ENCODE measurements at regions not wholly inside any gene's neighbourhood (a gene's known extent, or its start where the extent isn't known, plus 50 kb on each side); places are given as distances from the start of the nearest gene placed in this dataset.

GRCh38 chrX:116823677-116824076, 360.9 kb upstream of the CT83 start:
- no peak overlapping the region for H2AFZ ChIP-seq (ENCODE audit: low read length)
- H3K79me2 ChIP-seq (ENCODE audit: insufficient read depth, low read length), result no peaks in the 10 kb centered on the region; the same call in 1 of the 2 replicates
- H4K8ac ChIP-seq (replicated peaks; ENCODE audit: insufficient read length, low read depth, low read length), result no peak overlapping the region
- H3K4me3 Mint-ChIP-seq, result no peak overlapping the region
- no peak overlapping the region for H3K18ac ChIP-seq (ENCODE audit: insufficient read length, low read depth, low read length)
- H3K4me2 ChIP-seq (ENCODE audit: insufficient read depth, insufficient read length, low read length), result no peak overlapping the region
- no peak overlapping the region for H3K27ac Mint-ChIP-seq
- H3K14ac ChIP-seq (ENCODE audit: insufficient read depth, low read length), result no peak overlapping the region
- H2BK15ac ChIP-seq (ENCODE audit: low read depth, low read length), result no peak overlapping the region
- no peak overlapping the region for H3K4ac ChIP-seq (ENCODE audit: low read depth, low read length)
- no peak overlapping the region for H2BK20ac ChIP-seq (ENCODE audit: low read depth, low read length, poor library complexity, severe bottlenecking)
- peaks cover 0 to 8% of the 10 kb centered on the region in 2 experiments; a peak in 1 of 5 replicates for H3K9me3 Mint-ChIP-seq
- H2AK5ac ChIP-seq (ENCODE audit: insufficient read length, low read length), result no peak overlapping the region
- no peak overlapping the region for H2BK120ac ChIP-seq (ENCODE audit: low read depth, low read length, poor library complexity, severe bottlenecking)
- H3K23ac ChIP-seq (ENCODE audit: insufficient read length, low read depth, low read length), result no peak overlapping the region
- no peak overlapping the region for H3K9ac ChIP-seq (ENCODE audit: extremely low read depth, insufficient read length, low read length)
- TF ChIP-seq CTCF (conservative IDR thresholded peaks at IDR 0.05), result no peak
- H3K27me3 Mint-ChIP-seq (ENCODE audit: low read depth), result no peaks in the 10 kb centered on the region
- no peak overlapping the region for H2BK12ac ChIP-seq (ENCODE audit: insufficient read length, low read depth, low read length)
- no peaks in the 10 kb centered on the region for H3K23me2 ChIP-seq (ENCODE audit: insufficient read length, low read depth, low read length, poor library complexity, severe bottlenecking)
- no peak for DNase-seq
- peaks cover 29 to 48% of the 10 kb centered on the region in 2 experiments for H3K4me1 Mint-ChIP-seq
- H4K5ac ChIP-seq (ENCODE audit: insufficient read length, low read depth, low read length), result no peak overlapping the region
- H3K27ac ChIP-seq (ENCODE audit: insufficient read length, low read depth, low read length), result no peak overlapping the region
- no peaks in the 10 kb centered on the region for H3K79me1 ChIP-seq (ENCODE audit: insufficient read depth, low read depth, low read length, poor library complexity, severe bottlenecking)
- H4K91ac ChIP-seq (ENCODE audit: insufficient read length, low read depth, low read length), result no peak overlapping the region
- H3K4me1 ChIP-seq (ENCODE audit: insufficient read depth, low read length), result peaks cover 4% of the 10 kb centered on the region
- peaks cover 0 to 11% (median 4%) of the 10 kb centered on the region in 3 experiments; a peak in 4 of 7 replicates for H3K36me3 Mint-ChIP-seq (ENCODE audit: insufficient read depth in 1 of 3, low read depth in 3 of 3)
- H4K20me1 ChIP-seq (ENCODE audit: control insufficient read depth, insufficient read depth, insufficient read length), result no peaks in the 10 kb centered on the region
- no peaks in the 10 kb centered on the region for H3K27me3 ChIP-seq (ENCODE audit: insufficient read depth, low read length)
- no peak overlapping the region for H3K56ac ChIP-seq (ENCODE audit: insufficient read length, low read depth, low read length)
- no CpG with 5 or more reads among the region's 2 CpGs for WGBS (ENCODE audit: extremely low coverage, insufficient read length, low lambda C conversion rate)
- H3K9me3 ChIP-seq (ENCODE audit: control insufficient read depth, low read depth, low read length), result no peaks in the 10 kb centered on the region
- H3T11ph ChIP-seq (ENCODE audit: low read length), result no peak overlapping the region
- no peak overlapping the region for H2BK5ac ChIP-seq (ENCODE audit: insufficient read length, low read length)
